ENCODE measurements at regions not wholly inside any gene's neighbourhood (a gene's known extent, or its start where the extent isn't known, plus 50 kb on each side); places are given as distances from the start of the nearest gene placed in this dataset.
A peak's percentile ranks its signal among the peaks of the same experiment; 100 is the strongest.

DNA sequence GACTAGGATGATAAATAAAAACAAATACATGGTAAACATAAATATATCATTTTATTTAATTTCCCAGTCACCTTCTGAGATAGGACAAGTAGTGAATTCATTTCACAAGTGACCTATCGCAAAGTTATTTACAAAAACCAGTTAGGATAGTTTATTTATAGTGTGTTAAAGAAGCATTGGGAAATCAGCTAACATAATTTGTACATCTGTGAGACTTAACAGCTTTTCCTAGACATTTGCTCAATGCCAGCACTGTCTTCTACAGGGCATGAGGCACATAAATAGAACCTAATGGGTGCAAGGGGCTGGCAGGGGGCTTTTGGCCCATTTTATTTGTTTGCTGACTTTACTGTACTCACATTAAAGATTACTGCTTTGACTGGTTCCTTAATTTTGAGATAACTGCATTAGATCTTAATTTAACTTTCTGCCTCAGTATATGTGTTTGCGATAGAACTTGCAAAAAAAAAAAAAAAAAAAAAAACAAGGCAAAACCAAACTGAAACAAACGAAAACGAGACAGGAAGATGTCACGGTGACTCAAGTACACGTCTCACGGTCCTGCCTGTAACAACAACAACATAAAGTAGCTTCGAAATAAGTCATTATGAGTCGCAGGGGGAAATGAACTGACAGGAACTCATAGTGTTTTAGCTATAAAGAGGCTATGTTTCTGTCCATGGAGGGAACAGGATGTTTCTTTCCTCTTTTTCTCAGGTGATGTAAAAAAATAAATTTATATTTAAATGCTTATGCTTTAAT, 133.7 kb upstream of the GMDS start:
- H3K4me1 Mint-ChIP-seq (ENCODE audit: low read depth) = peaks cover 40% of the 10 kb centered on the region
- TF ChIP-seq, protein P1, sequence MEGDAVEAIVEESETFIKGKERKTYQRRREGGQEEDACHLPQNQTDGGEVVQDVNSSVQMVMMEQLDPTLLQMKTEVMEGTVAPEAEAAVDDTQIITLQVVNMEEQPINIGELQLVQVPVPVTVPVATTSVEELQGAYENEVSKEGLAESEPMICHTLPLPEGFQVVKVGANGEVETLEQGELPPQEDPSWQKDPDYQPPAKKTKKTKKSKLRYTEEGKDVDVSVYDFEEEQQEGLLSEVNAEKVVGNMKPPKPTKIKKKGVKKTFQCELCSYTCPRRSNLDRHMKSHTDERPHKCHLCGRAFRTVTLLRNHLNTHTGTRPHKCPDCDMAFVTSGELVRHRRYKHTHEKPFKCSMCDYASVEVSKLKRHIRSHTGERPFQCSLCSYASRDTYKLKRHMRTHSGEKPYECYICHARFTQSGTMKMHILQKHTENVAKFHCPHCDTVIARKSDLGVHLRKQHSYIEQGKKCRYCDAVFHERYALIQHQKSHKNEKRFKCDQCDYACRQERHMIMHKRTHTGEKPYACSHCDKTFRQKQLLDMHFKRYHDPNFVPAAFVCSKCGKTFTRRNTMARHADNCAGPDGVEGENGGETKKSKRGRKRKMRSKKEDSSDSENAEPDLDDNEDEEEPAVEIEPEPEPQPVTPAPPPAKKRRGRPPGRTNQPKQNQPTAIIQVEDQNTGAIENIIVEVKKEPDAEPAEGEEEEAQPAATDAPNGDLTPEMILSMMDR (IDR thresholded peaks at IDR 0.05) = no peak
- H3K36me3 Mint-ChIP-seq (ENCODE audit: low read depth) = no peaks in the 10 kb centered on the region
- peak overlapping the region; percentile 18 for H3K27ac Mint-ChIP-seq
- H3K9me3 Mint-ChIP-seq = no peaks in the 10 kb centered on the region
- peak; percentile 61 for DNase-seq
- H3K27me3 Mint-ChIP-seq (ENCODE audit: insufficient read depth) = peaks cover 2% of the 10 kb centered on the region
- H3K4me3 Mint-ChIP-seq = no peak overlapping the region; the same call in 1 of the 2 replicates

DNA sequence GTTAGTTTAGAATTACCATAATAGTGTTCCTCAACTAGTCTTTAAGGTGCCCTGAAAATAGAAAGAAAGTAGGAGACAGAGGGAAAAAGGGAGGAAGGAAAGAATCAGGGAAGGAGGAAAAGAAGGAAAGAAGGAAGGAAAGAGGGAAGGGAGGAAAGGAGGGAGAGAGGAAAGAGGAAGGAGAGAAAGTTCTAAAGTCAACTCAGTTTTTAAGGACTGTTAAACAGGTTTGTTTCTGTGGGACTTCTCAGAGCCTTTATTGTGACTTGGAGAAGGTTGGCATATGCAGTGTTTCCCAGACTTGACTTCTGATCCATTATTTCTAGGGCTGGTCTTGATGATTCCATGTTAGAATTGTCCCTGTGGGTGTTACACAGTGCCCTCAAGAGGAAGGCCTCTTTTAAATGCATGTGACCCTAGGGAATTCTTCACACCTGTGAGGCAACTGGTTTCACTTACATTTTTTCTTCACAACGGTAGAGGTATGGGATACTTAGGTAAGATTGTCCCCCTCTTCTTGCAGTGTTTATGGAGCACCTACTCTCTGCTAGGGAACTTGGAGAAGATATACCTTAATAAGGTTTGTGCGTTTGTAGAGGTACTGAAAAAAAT, 132.7 kb upstream of the GMDS start:
- no peaks in the 10 kb centered on the region for H3K9me3 Mint-ChIP-seq
- no peak for DNase-seq
- H3K27me3 Mint-ChIP-seq (ENCODE audit: insufficient read depth) = peaks cover 2% of the 10 kb centered on the region
- H3K4me3 Mint-ChIP-seq = no peak overlapping the region
- peaks cover 40% of the 10 kb centered on the region for H3K4me1 Mint-ChIP-seq (ENCODE audit: low read depth)
- H3K27ac Mint-ChIP-seq = peak overlapping the region; percentile 13; the same call in 1 of the 2 replicates
- no peaks in the 10 kb centered on the region for H3K36me3 Mint-ChIP-seq (ENCODE audit: low read depth)
- TF ChIP-seq, protein P1 (IDR thresholded peaks at IDR 0.05) = no peak

DNA sequence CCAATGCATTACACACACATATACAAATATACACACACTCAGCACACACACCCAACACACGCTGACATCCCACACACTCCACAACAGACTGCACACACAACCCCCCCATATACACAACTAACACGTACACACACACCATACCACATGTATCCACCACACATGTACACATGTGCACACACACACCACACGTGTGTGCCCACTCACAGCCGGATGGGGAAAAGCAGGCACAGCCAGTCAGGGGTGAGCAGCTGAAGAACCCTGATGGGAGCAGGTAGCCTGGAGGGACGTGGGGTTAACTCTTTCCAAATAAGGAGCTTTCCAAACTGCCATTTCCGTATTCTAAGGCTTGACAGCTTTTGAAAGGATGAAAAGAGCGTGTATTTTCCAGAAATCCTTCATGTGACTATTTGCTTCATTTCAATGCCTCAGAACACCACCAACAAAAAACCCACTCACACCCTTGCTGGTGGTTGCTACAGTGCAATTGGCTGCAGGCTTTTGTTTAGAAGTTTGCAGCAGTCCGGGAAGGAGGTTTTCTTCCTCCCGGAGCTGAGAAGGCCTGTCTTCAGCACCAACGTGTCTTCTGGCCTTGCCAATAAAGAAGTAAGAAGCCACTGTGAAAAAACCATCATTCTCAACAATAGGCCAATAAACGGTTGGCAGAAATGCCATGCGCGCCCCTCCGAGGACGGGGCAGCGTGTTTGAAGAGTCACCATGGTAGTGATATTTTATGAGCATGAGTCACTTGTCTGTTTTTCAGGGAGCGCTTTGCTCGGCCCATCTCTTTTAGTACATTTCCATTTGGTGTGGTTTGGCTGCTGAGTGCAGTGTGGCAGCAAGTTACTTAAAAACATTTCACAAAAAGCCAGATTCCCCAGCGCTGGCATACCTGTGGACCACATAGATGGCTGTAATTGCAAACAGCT, 131.3 kb upstream of the GMDS start:
- H3K36me3 Mint-ChIP-seq (ENCODE audit: low read depth) = no peaks in the 10 kb centered on the region

DNA sequence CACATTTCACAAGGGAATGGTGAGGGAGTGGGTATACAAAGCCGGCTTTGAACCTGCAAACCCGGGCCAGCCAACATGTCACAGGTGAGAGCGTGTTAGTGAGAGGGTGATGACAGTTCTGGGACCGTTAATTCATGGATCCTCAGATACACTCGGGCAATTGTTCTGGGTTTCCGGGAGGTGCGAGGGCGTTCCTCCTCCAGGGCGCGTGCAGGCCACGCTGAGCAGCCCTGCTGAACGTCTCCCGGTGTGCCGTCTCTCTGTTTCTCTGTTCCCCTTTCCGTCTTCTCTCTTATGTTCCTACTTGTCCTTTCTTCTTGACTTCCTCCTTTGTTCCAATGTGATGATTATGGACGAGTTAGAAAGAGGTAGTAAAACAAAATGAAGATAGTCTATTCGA, 130.0 kb upstream of the GMDS start:
- no peak for DNase-seq
- no peak overlapping the region for H3K27ac Mint-ChIP-seq
- no peaks in the 10 kb centered on the region for H3K9me3 Mint-ChIP-seq
- H3K27me3 Mint-ChIP-seq (ENCODE audit: insufficient read depth) = peaks cover 2% of the 10 kb centered on the region
- TF ChIP-seq, protein P1 (IDR thresholded peaks at IDR 0.05) = no peak
- H3K36me3 Mint-ChIP-seq (ENCODE audit: low read depth) = no peaks in the 10 kb centered on the region
- H3K4me1 Mint-ChIP-seq (ENCODE audit: low read depth) = peaks cover 40% of the 10 kb centered on the region
- no peak overlapping the region for H3K4me3 Mint-ChIP-seq

More for the DNA sequence above, 131.3 kb upstream of the GMDS start:
- TF ChIP-seq, protein P1 (IDR thresholded peaks at IDR 0.05) = no peak
- Mint-ChIP-seq H3K27me3 (ENCODE audit: insufficient read depth) (peaks cover 2% of the 10 kb centered on the region), H3K4me3 (peak overlapping the region; percentile 77), H3K9me3 (no peaks in the 10 kb centered on the region), H3K4me1 (ENCODE audit: low read depth) (peaks cover 40% of the 10 kb centered on the region), H3K27ac (peak overlapping the region; percentile 91)
- DNase-seq = peak; percentile 82

DNA sequence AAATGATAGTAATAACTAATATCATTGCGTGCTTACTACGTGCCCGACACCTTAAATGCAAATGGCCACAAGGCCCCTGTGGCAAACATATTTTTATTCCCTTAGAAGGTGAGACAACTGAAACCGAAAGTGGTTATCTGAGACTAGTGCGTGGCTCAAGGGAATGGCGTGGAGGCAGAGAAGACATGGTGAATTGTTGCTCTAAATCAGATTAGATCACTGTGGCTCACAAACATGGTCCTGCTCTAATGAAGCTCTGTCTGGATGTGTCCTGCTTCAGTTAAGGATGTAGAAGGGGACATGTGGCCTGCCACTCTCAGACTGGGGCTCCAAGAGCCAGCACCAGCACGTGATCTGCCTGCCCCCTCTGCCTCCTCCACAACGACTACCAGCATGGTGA, 124.2 kb upstream of the GMDS start:
- no peaks in the 10 kb centered on the region for H3K4me1 Mint-ChIP-seq (ENCODE audit: low read depth)
- no peaks in the 10 kb centered on the region; the same call in none of the 2 replicates for H3K27me3 Mint-ChIP-seq (ENCODE audit: insufficient read depth)
- TF ChIP-seq, protein P1 (IDR thresholded peaks at IDR 0.05) = no peak
- H3K27ac Mint-ChIP-seq = no peak overlapping the region
- no peaks in the 10 kb centered on the region for H3K9me3 Mint-ChIP-seq
- H3K4me3 Mint-ChIP-seq = no peak overlapping the region
- no peaks in the 10 kb centered on the region for H3K36me3 Mint-ChIP-seq (ENCODE audit: low read depth)
- DNase-seq = no peak

Measured in HFFc6 (cell line).